ENCODE measurements at regions not wholly inside any gene's neighbourhood (a gene's known extent, or its start where the extent isn't known, plus 50 kb on each side); places are given as distances from the start of the nearest gene placed in this dataset.
"Not testable (repeated sequence)": the region's sequence is repeated elsewhere in the genome, so short reads cannot be mapped to it uniquely, and the experiment has no call there.

- BruUV-seq (replicated peaks): not testable (repeated sequence)
Measured at GRCh38 chr2:111595072-111595471, 288.9 kb downstream of the ANAPC1 start.

GRCh38 chr2:111596808-111597705 is 286.9 kb downstream of the ANAPC1 start:
- H2AFZ ChIP-seq (ENCODE audit: low read length); H3K36me3 ChIP-seq (ENCODE audit: low read depth, low read length); H3K4me2 ChIP-seq (ENCODE audit: low read length); H3K4me3 ChIP-seq (ENCODE audit: low read length); H4K20me1 ChIP-seq (ENCODE audit: low read length); CTCF ChIA-PET; intact Hi-C loops (cut with micrococcal nuclease); H3K9ac ChIP-seq (ENCODE audit: low read length); POLR2A ChIA-PET (ENCODE audit: unreplicated experiment); DNase-seq; H3K27me3 ChIP-seq (ENCODE audit: low read length); H3K9me2 ChIP-seq (replicated peaks; ENCODE audit: low read length); H3K27ac ChIP-seq (ENCODE audit: low read length); H3K4me1 ChIP-seq (ENCODE audit: insufficient read depth, low read length); H3F3A ChIP-seq (ENCODE audit: low read length, unreplicated experiment); H3K9me3 ChIP-seq (ENCODE audit: low read length); H3K79me2 ChIP-seq (ENCODE audit: low read length); BruUV-seq (replicated peaks): not testable (repeated sequence)
- peak; percentile 77 for ATAC-seq

More at GRCh38 chr2:111595072-111595471, 288.9 kb downstream of the ANAPC1 start:
- POLR2A ChIA-PET (ENCODE audit: unreplicated experiment); H3K9ac ChIP-seq (ENCODE audit: low read length); CTCF ChIA-PET; H4K20me1 ChIP-seq (ENCODE audit: low read length); H3K27me3 ChIP-seq (ENCODE audit: low read length); H2AFZ ChIP-seq (ENCODE audit: low read length); H3K9me2 ChIP-seq (replicated peaks; ENCODE audit: low read length); H3K79me2 ChIP-seq (ENCODE audit: low read length); intact Hi-C loops (cut with micrococcal nuclease); H3K4me3 ChIP-seq (ENCODE audit: low read length); H3K36me3 ChIP-seq (ENCODE audit: low read depth, low read length); H3K4me2 ChIP-seq (ENCODE audit: low read length); H3K27ac ChIP-seq (ENCODE audit: low read length); DNase-seq; H3K4me1 ChIP-seq (ENCODE audit: insufficient read depth, low read length); H3F3A ChIP-seq (ENCODE audit: low read length, unreplicated experiment); H3K9me3 ChIP-seq (ENCODE audit: low read length): not testable (repeated sequence)
- peak; percentile 37 for ATAC-seq

- intact Hi-C loops (cut with micrococcal nuclease); DNase-seq; H3K9ac ChIP-seq (ENCODE audit: low read length); H3K4me3 ChIP-seq (ENCODE audit: low read length); H3K4me2 ChIP-seq (ENCODE audit: low read length); H3K9me3 ChIP-seq (ENCODE audit: low read length); H3K4me1 ChIP-seq (ENCODE audit: insufficient read depth, low read length); H3F3A ChIP-seq (ENCODE audit: low read length, unreplicated experiment); H4K20me1 ChIP-seq (ENCODE audit: low read length); H3K9me2 ChIP-seq (replicated peaks; ENCODE audit: low read length); CTCF ChIA-PET; H2AFZ ChIP-seq (ENCODE audit: low read length); H3K27me3 ChIP-seq (ENCODE audit: low read length); H3K36me3 ChIP-seq (ENCODE audit: low read depth, low read length); POLR2A ChIA-PET (ENCODE audit: unreplicated experiment); H3K79me2 ChIP-seq (ENCODE audit: low read length); H3K27ac ChIP-seq (ENCODE audit: low read length); BruUV-seq (replicated peaks): not testable (repeated sequence)
- peak; percentile 45 for ATAC-seq
Measured at GRCh38 chr2:111598944-111599343, 285.0 kb downstream of the ANAPC1 start.

- DNase-seq; CTCF ChIA-PET; POLR2A ChIA-PET (ENCODE audit: unreplicated experiment): not testable (repeated sequence)
Measured at GRCh38 chr2:111602259-111602658, 281.7 kb downstream of the ANAPC1 start.

GRCh38 chr2:111605798-111606197 is 278.2 kb downstream of the ANAPC1 start:
- H3F3A ChIP-seq (ENCODE audit: low read length, unreplicated experiment); H3K4me2 ChIP-seq (ENCODE audit: low read length); H3K27ac ChIP-seq (ENCODE audit: low read length); H3K9me2 ChIP-seq (replicated peaks; ENCODE audit: low read length); CTCF ChIA-PET; BruUV-seq (replicated peaks); intact Hi-C loops (cut with micrococcal nuclease); DNase-seq; POLR2A ChIA-PET (ENCODE audit: unreplicated experiment); H3K4me1 ChIP-seq (ENCODE audit: insufficient read depth, low read length); ATAC-seq; H3K79me2 ChIP-seq (ENCODE audit: low read length); H3K36me3 ChIP-seq (ENCODE audit: low read depth, low read length); H3K9ac ChIP-seq (ENCODE audit: low read length); H2AFZ ChIP-seq (ENCODE audit: low read length); H4K20me1 ChIP-seq (ENCODE audit: low read length); H3K4me3 ChIP-seq (ENCODE audit: low read length); H3K27me3 ChIP-seq (ENCODE audit: low read length); H3K9me3 ChIP-seq (ENCODE audit: low read length): not testable (repeated sequence)

More at GRCh38 chr2:111602259-111602658, 281.7 kb downstream of the ANAPC1 start:
- BruUV-seq (replicated peaks); H3K4me1 ChIP-seq (ENCODE audit: insufficient read depth, low read length); H2AFZ ChIP-seq (ENCODE audit: low read length); H3K4me3 ChIP-seq (ENCODE audit: low read length); H3K9me2 ChIP-seq (replicated peaks; ENCODE audit: low read length); H3K27ac ChIP-seq (ENCODE audit: low read length); H3K4me2 ChIP-seq (ENCODE audit: low read length); H3K27me3 ChIP-seq (ENCODE audit: low read length); H4K20me1 ChIP-seq (ENCODE audit: low read length); H3K9ac ChIP-seq (ENCODE audit: low read length); H3K9me3 ChIP-seq (ENCODE audit: low read length); ATAC-seq; intact Hi-C loops (cut with micrococcal nuclease); H3F3A ChIP-seq (ENCODE audit: low read length, unreplicated experiment); H3K79me2 ChIP-seq (ENCODE audit: low read length); H3K36me3 ChIP-seq (ENCODE audit: low read depth, low read length): not testable (repeated sequence)

GRCh38 chr2:111606632-111607031 is 277.4 kb downstream of the ANAPC1 start:
- H2AFZ ChIP-seq (ENCODE audit: low read length); H3K27ac ChIP-seq (ENCODE audit: low read length); H3K36me3 ChIP-seq (ENCODE audit: low read depth, low read length); H3K9ac ChIP-seq (ENCODE audit: low read length); H3K4me2 ChIP-seq (ENCODE audit: low read length); H3K4me1 ChIP-seq (ENCODE audit: insufficient read depth, low read length); H3K79me2 ChIP-seq (ENCODE audit: low read length); intact Hi-C loops (cut with micrococcal nuclease); H4K20me1 ChIP-seq (ENCODE audit: low read length); POLR2A ChIA-PET (ENCODE audit: unreplicated experiment); H3K9me2 ChIP-seq (replicated peaks; ENCODE audit: low read length); BruUV-seq (replicated peaks); H3K4me3 ChIP-seq (ENCODE audit: low read length); CTCF ChIA-PET; H3K27me3 ChIP-seq (ENCODE audit: low read length); DNase-seq; H3K9me3 ChIP-seq (ENCODE audit: low read length); H3F3A ChIP-seq (ENCODE audit: low read length, unreplicated experiment): not testable (repeated sequence)
- peak; percentile 20; the same call in 1 of the 2 replicates for ATAC-seq

Data from PC-3 (cell line).